Gastroesophageal sphincter (tissue), 4 donors: ENCODE measurements at regions not wholly inside any gene's neighbourhood (a gene's known extent, or its start where the extent isn't known, plus 50 kb on each side); places are given as distances from the start of the nearest gene placed in this dataset.

ENCODE experiments used
- ATAC-seq: fragments of 150-250 bp; one replicate; pipeline ENCODE4 v1.9.1; 2016; ENCODE audit warnings: mild to moderate bottlenecking, moderate library complexity
- H3K27ac ChIP-seq, 4 donors: fragments of 200-600 bp; sonication (generic) in 3 of 4; 1 replicate in 3 of 4; 2 replicates in 1 of 4; pipeline ENCODE4 v1.5.1; 2016 to 2019
- H3K27me3 ChIP-seq: fragments of 200-600 bp; sonication (generic); one replicate; pipeline ENCODE4 v1.5.1; 2019
- H3K36me3 ChIP-seq, 2 donors: fragments of 200-600 bp; sonication (generic); one replicate each; pipeline ENCODE4 v1.5.1; 2019; ENCODE audit warnings: control low read depth in 1 of 2
- H3K4me1 ChIP-seq, 3 donors: fragments of 200-600 bp; sonication (generic); 1 replicate in 2 of 3; 2 replicates in 1 of 3; pipeline ENCODE4 v1.5.1; 2016 to 2019; ENCODE audit warnings: control low read depth in 2 of 3
- H3K4me3 ChIP-seq, 2 donors: fragments of 200-600 bp; sonication (generic); one replicate each; pipeline ENCODE4 v1.5.1; 2019; ENCODE audit warnings: mild to moderate bottlenecking in 1 of 2, moderate library complexity in 1 of 2
- H3K9me3 ChIP-seq, 3 donors: fragments of 200-600 bp; sonication (generic); one replicate each; pipeline ENCODE4 v1.5.1; 2017 to 2019; ENCODE audit warnings: control low read depth in 2 of 3
- CTCF ChIP-seq, 4 experiments: fragments of 200-600 bp in 2 of 4; fragments of 450-650 bp in 2 of 4; sonication (generic) in 1 of 4; IDR thresholded peaks; one replicate each; pipeline ENCODE4 v1.5.1; 2017 to 2019; ENCODE audit warnings: antibody characterized with exemption in 4 of 4, mild to moderate bottlenecking in 2 of 4, moderate library complexity in 2 of 4
- EP300 ChIP-seq: sonication (generic); formaldehyde crosslinking; IDR thresholded peaks from one replicate; pipeline ENCODE4 v1.6.1; 2017; ENCODE audit warnings: antibody characterized with exemption, mild to moderate bottlenecking
- POLR2A ChIP-seq, 2 donors: fragments of 450-650 bp; IDR thresholded peaks; one replicate each; pipeline ENCODE4 v1.6.1; 2017; ENCODE audit warnings: antibody characterized with exemption in 2 of 2, mild to moderate bottlenecking in 2 of 2, moderate library complexity in 1 of 2
- POLR2AphosphoS5 ChIP-seq: sonication (generic); formaldehyde crosslinking; IDR thresholded peaks from one replicate; pipeline ENCODE4 v1.6.1; 2017; ENCODE audit warnings: antibody characterized with exemption
- WGBS, 2 donors: methylation state at CpG; one replicate each; pipeline ENCODE4 v1.1.5; 2018; ENCODE audit warnings: low coverage in 1 of 2; 5-methylcytosine and 5-hydroxymethylcytosine counted together

GRCh38 chr4:58510652-58511051 is 1400.5 kb upstream of the IGFBP7 start:
- Histone ChIP-seq H3K36me3 (no peaks in the 10 kb centered on the region), H3K9me3 (no peaks in the 10 kb centered on the region), H3K27ac (no peak overlapping the region), H3K4me3 (no peak overlapping the region), H3K4me1 (no peaks in the 10 kb centered on the region), H3K27me3 (no peaks in the 10 kb centered on the region)
- TF ChIP-seq POLR2A (IDR thresholded peaks at IDR 0.05) (no peak), CTCF (IDR thresholded peaks at IDR 0.05) (no peak), EP300 (no peak), POLR2AphosphoS5 (no peak)
- 81 to 89% methylated on average over 2 of the region's 2 CpGs for WGBS, 2 donors
- ATAC-seq, result no peak

- Histone ChIP-seq H3K4me3 (no peak overlapping the region), H3K36me3 (no peaks in the 10 kb centered on the region), H3K4me1 (no peaks in the 10 kb centered on the region), H3K9me3 (no peaks in the 10 kb centered on the region), H3K27me3 (no peaks in the 10 kb centered on the region), H3K27ac (no peak overlapping the region)
- no peak for ATAC-seq
- WGBS, 2 donors, result 96 to 100% methylated on average over 1 to 3 of the region's 4 CpGs
- no peak for TF ChIP-seq CTCF (IDR thresholded peaks at IDR 0.05)
- TF ChIP-seq POLR2AphosphoS5, result no peak
- no peak for TF ChIP-seq POLR2A (IDR thresholded peaks at IDR 0.05)
- no peak for TF ChIP-seq EP300
Measured at GRCh38 chr4:58507079-58507478, 1396.9 kb upstream of the IGFBP7 start.

GRCh38 chr4:58502839-58503238 is 1392.7 kb upstream of the IGFBP7 start:
- 31 to 57% methylated on average over 1 to 2 of the region's 2 CpGs for WGBS, 2 donors
- no peak for TF ChIP-seq POLR2A (IDR thresholded peaks at IDR 0.05)

GRCh38 chr4:58499182-58499581 is 1389.0 kb upstream of the IGFBP7 start:
- Histone ChIP-seq H3K9me3 (no peaks in the 10 kb centered on the region), H3K36me3 (no peaks in the 10 kb centered on the region), H3K4me1 (no peaks in the 10 kb centered on the region), H3K27ac (no peak overlapping the region), H3K4me3 (no peak overlapping the region), H3K27me3 (no peaks in the 10 kb centered on the region)
- TF ChIP-seq CTCF (IDR thresholded peaks at IDR 0.05) (no peak), POLR2A (IDR thresholded peaks at IDR 0.05) (no peak)
- ATAC-seq, result no peak

More at GRCh38 chr4:58502839-58503238, 1392.7 kb upstream of the IGFBP7 start:
- Histone ChIP-seq H3K4me3 (no peak overlapping the region), H3K27ac (no peak overlapping the region), H3K4me1 (no peaks in the 10 kb centered on the region), H3K36me3 (no peaks in the 10 kb centered on the region), H3K27me3 (no peaks in the 10 kb centered on the region), H3K9me3 (no peaks in the 10 kb centered on the region)
- ATAC-seq, result no peak

- WGBS, 2 donors, result 61 to 100% methylated on average over 1 to 2 of the region's 2 CpGs
- TF ChIP-seq CTCF (IDR thresholded peaks at IDR 0.05) (no peak), EP300 (no peak), POLR2A (IDR thresholded peaks at IDR 0.05) (no peak), POLR2AphosphoS5 (no peak)
- H3K36me3 ChIP-seq, result no peaks in the 10 kb centered on the region
- no peak overlapping the region for H3K4me3 ChIP-seq
- no peaks in the 10 kb centered on the region for H3K9me3 ChIP-seq
- no peaks in the 10 kb centered on the region for H3K27me3 ChIP-seq
- no peak for ATAC-seq
- peaks cover 0 to 5% (median 0%) of the 10 kb centered on the region in 3 donors for H3K4me1 ChIP-seq
- H3K27ac ChIP-seq, result no peak overlapping the region
Measured at GRCh38 chr4:58491620-58492019, 1381.4 kb upstream of the IGFBP7 start.

GRCh38 chr4:58477950-58478349 is 1367.8 kb upstream of the IGFBP7 start:
- Histone ChIP-seq H3K36me3 (no peaks in the 10 kb centered on the region), H3K4me3 (no peak overlapping the region), H3K27ac (no peak overlapping the region), H3K27me3 (no peaks in the 10 kb centered on the region), H3K4me1 (no peaks in the 10 kb centered on the region), H3K9me3 (no peaks in the 10 kb centered on the region)
- ATAC-seq, result no peak
- TF ChIP-seq POLR2A (IDR thresholded peaks at IDR 0.05) (no peak), POLR2AphosphoS5 (no peak), CTCF (IDR thresholded peaks at IDR 0.05) (no peak), EP300 (no peak)
- 80 to 100% methylated on average over 1 of the region's 1 CpG for WGBS, 2 donors
